ENCODE measurements at regions not wholly inside any gene's neighbourhood (a gene's known extent, or its start where the extent isn't known, plus 50 kb on each side); places are given as distances from the start of the nearest gene placed in this dataset.
A peak's percentile ranks its signal among the peaks of the same experiment; 100 is the strongest.

- intact Hi-C loops (cut with micrococcal nuclease; ENCODE audit: unreplicated experiment) = no loop called here
- no peak overlapping the region for H2AFZ ChIP-seq
- CTCF ChIA-PET = no interaction called here
- DNase-seq = no peak
- peaks cover 9% of the 10 kb centered on the region for H3K27me3 ChIP-seq (ENCODE audit: insufficient read depth, low read depth)
- no peaks in the 10 kb centered on the region for H3K9me2 ChIP-seq (ENCODE audit: insufficient read depth)
- no peaks in the 10 kb centered on the region for H3F3A ChIP-seq (ENCODE audit: insufficient read depth, low read depth)
- no peaks in the 10 kb centered on the region for H3K79me2 ChIP-seq (ENCODE audit: low read depth)
- no peak overlapping the region for H3K27ac ChIP-seq
- H3K9me3 ChIP-seq (ENCODE audit: insufficient read depth, low read depth) = no peaks in the 10 kb centered on the region
- no peaks in the 10 kb centered on the region for H4K20me1 ChIP-seq (ENCODE audit: insufficient read depth)
- no peak overlapping the region for H3K4me2 ChIP-seq
- no peak overlapping the region for H3K4me3 ChIP-seq
- H3K4me1 ChIP-seq (replicated peaks; ENCODE audit: insufficient read depth) = no peaks in the 10 kb centered on the region
- no TSS peak for BruUV-seq (replicated peaks)
- H3K36me3 ChIP-seq (ENCODE audit: low read depth) = no peaks in the 10 kb centered on the region
- POLR2A ChIA-PET (ENCODE audit: unreplicated experiment) = no interaction called here
- TF ChIP-seq CTCF (conservative IDR thresholded peaks at IDR 0.05) (no peak; the same call in 1 of the 2 replicates), EZH2 (IDR thresholded peaks at IDR 0.05; ENCODE audit: low read depth) (no peak)
Measured at GRCh38 chr9:19517202-19517942, 108.6 kb downstream of the ACER2 start.

GRCh38 chr9:19516348-19516747 is 107.5 kb downstream of the ACER2 start:
- H3K79me2 ChIP-seq (ENCODE audit: low read depth) = no peaks in the 10 kb centered on the region
- H3K4me2 ChIP-seq = no peak overlapping the region
- intact Hi-C loops (cut with micrococcal nuclease; ENCODE audit: unreplicated experiment) = no loop called here
- H4K20me1 ChIP-seq (ENCODE audit: insufficient read depth) = no peaks in the 10 kb centered on the region
- BruUV-seq (replicated peaks) = no TSS peak
- TF ChIP-seq CTCF (conservative IDR thresholded peaks at IDR 0.05) = no peak
- no peak for TF ChIP-seq EZH2 (IDR thresholded peaks at IDR 0.05; ENCODE audit: low read depth)
- H3K27ac ChIP-seq = no peak overlapping the region
- ChIA-PET CTCF (no interaction called here), POLR2A (ENCODE audit: unreplicated experiment) (no interaction called here)
- no peaks in the 10 kb centered on the region for H3F3A ChIP-seq (ENCODE audit: insufficient read depth, low read depth)
- no peaks in the 10 kb centered on the region for H3K9me3 ChIP-seq (ENCODE audit: insufficient read depth, low read depth)
- H3K9me2 ChIP-seq (ENCODE audit: insufficient read depth) = no peaks in the 10 kb centered on the region
- no peak overlapping the region for H2AFZ ChIP-seq
- no peaks in the 10 kb centered on the region for H3K4me1 ChIP-seq (replicated peaks; ENCODE audit: insufficient read depth)
- H3K36me3 ChIP-seq (ENCODE audit: low read depth) = no peaks in the 10 kb centered on the region
- no peak overlapping the region for H3K4me3 ChIP-seq
- H3K27me3 ChIP-seq (ENCODE audit: insufficient read depth, low read depth) = peaks cover 9% of the 10 kb centered on the region
- DNase-seq = no peak

- Histone ChIP-seq H3K4me2 (peak overlapping the region; percentile 31; the same call in 1 of the 2 replicates), H3K9me2 (ENCODE audit: insufficient read depth) (no peaks in the 10 kb centered on the region), H3K4me1 (replicated peaks; ENCODE audit: insufficient read depth) (no peaks in the 10 kb centered on the region), H4K20me1 (ENCODE audit: insufficient read depth) (no peaks in the 10 kb centered on the region), H3K27ac (no peak overlapping the region), H3K27me3 (ENCODE audit: insufficient read depth, low read depth) (peaks cover 9% of the 10 kb centered on the region), H2AFZ (peak overlapping the region; percentile 43; the same call in 1 of the 2 replicates), H3F3A (ENCODE audit: insufficient read depth, low read depth) (no peaks in the 10 kb centered on the region), H3K9me3 (ENCODE audit: insufficient read depth, low read depth) (no peaks in the 10 kb centered on the region), H3K36me3 (ENCODE audit: low read depth) (no peaks in the 10 kb centered on the region), H3K79me2 (ENCODE audit: low read depth) (no peaks in the 10 kb centered on the region), H3K4me3 (no peak overlapping the region)
- POLR2A ChIA-PET (ENCODE audit: unreplicated experiment) = no interaction called here
- no TSS peak for BruUV-seq (replicated peaks)
- CTCF ChIA-PET = no interaction called here
- no peak for TF ChIP-seq CTCF (conservative IDR thresholded peaks at IDR 0.05)
- no peak for DNase-seq
- intact Hi-C loops (cut with micrococcal nuclease; ENCODE audit: unreplicated experiment) = no loop called here
Measured at GRCh38 chr9:19513671-19514275, 105.0 kb downstream of the ACER2 start.

Data from PC-9 (cell line).